NCI-H345 treated with DMSO at 0.1 percent for 48 hours (cell line): ENCODE measurements at regions not wholly inside any gene's neighbourhood (a gene's known extent, or its start where the extent isn't known, plus 50 kb on each side); places are given as distances from the start of the nearest gene placed in this dataset.
"Not testable (repeated sequence)": the region's sequence is repeated elsewhere in the genome, so short reads cannot be mapped to it uniquely, and the experiment has no call there.

ENCODE experiments used
- DNase-seq: peaks from one replicate; lab custom pipeline; 2025; ENCODE audit not compliant: unreplicated experiment; lab: John Stamatoyannopoulos, UW

DNA sequence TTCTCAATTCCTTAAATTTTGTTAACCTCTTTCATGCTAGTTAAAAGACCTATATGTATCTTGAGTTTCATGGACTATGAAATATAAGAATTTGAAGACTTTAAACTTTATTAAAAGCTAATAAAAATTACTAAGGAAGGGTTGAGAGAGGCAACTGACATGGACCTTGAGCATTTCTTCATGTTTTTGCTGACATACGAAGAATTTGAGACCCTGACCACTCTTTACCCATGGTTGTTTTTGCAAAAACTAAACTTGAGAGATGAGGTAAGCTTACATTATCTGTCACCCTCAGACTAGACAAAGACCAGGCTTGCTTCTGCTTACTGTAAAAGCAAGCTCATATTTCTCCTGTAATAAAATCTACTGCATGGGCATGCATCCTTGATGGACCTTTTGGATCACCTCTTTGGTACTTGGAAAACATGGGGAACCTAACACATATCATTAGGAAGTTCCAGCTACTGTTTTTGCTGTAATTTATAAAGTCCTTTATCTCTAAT, 338.2 kb upstream of the PABPC4L start:
- DNase-seq: no peak

DNA sequence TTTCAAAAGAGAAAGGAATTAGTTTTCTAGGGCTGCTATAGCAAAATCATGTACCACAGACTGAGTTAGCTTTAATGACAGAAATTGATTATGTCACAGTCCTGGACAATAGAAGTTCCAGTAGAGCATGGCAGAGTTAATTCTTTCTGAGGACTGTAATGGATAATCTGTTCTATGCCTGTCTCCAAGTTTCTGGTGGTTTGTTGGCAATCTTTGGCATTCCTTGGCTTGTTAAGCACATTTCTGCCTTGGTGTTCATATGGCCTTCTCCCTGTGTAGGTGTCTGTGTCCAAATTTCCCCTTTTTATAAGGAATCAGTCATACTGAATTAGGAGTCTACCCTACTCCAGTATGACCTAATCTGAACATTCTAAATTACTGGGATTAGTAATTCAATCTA, 336.1 kb upstream of the PABPC4L start:
- DNase-seq: no peak

DNA sequence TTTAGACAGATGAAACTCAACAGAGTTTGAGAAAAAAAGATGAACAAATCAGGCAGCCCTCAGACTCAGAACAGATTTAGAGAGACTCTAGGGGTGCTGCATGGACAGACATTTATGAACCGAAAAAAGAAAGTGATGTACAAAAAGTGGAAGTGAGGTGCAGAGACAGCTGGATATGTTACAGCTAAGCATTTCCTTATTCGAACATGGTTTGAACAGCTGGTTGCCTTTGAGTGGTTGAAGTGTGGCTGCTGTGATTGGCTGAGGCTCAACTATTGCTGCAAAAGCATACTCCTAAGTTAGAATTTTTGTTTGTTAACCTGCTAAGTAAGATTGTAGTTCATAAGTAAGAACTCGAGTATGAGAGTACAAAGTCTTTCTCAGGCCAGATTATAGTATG, 331.5 kb upstream of the PABPC4L start:
- DNase-seq: no peak

GRCh38 chr4:134531013-134531412, 329.4 kb upstream of the PABPC4L start:
- no peak for DNase-seq

- no peak for DNase-seq
Observed at GRCh38 chr4:134529629-134530028, 328.0 kb upstream of the PABPC4L start.

DNA sequence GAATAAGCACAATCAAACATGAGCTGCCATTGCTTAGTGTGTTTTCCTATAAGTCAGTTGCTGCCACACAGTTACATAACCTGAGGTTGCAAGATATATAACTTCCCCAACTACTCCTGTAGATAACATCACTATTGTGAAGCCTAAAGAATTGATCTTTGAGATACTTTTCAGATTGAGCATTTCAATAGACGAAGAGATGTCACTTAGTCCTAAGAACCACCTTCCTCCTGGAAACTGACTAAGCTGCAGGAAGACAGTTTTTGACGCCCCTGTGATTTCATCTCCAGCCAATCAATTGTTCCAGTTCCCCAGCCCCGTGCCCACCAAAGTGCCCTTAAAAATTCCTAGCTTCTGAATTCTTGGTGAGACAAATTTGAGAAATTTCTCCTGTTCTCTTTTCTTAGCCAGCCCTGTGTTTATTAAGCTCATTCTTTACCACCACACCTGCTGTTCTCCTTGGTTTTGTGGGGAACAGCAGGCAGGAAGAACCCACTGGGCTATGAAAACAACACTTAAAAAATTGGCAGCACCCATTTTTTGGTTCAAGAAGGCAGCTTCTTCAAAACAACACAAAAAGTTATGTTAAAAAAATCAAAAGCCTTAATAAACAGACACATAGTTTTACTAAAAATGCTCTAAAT, 317.1 kb upstream of the PABPC4L start:
- no peak for DNase-seq

GRCh38 chr4:134510544-134510943, 309.0 kb upstream of the PABPC4L start:
- DNase-seq: no peak

DNA sequence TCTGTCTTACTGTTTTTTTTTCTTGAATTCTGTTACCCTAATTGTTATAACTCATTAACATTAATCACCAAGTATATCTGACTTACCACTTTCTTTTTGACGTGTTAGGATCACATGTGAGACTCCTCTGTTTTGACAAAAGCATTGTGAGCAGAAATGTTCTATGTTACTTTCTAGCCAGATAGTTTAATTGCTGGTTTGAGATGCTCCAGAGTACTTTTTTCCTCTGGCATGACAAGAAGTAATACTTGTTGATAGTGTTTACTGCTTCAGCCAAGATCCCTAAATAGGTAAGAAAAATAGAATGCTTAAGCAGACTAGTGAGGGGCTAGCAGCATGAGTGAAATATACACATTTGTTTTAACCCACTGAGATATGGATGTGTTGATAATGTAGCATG, 303.9 kb upstream of the PABPC4L start:
- DNase-seq: no peak

DNA sequence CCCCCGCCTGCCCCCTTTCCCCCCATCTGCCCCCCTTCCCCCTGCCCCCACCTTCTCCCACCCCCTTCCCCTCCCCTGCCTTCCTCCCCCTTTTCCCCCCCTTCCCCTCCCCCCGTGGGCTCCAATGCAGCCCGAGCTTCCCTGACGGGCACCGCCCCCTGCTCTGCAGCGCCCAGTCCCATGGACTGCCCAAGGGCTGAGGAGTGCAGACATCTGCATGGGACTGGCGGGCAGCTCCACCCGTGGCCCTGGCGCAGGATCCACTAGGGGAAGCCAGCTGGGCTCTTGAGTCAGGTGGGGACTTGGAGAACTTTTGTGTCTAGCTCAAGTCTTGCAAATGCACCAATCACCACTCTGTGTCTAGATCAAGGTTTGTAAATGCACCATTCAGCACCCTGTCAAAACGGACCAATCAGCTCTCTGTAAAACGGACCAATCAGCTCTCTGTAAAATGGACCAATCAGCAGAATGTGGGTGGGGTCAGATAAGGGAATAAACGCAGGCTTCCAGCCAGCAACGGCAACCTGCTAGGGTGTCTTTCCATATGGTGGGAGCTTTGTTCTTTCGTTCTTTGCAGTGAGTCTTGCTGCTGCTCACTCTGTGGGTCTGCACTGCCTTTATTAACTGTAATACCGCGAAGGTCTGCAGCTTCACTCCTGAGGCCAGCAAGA, 300.5 kb upstream of the PABPC4L start:
- DNase-seq: no peak

- DNase-seq: not testable (repeated sequence)
Observed at GRCh38 chr4:134501488-134501887, 299.9 kb upstream of the PABPC4L start.

DNA sequence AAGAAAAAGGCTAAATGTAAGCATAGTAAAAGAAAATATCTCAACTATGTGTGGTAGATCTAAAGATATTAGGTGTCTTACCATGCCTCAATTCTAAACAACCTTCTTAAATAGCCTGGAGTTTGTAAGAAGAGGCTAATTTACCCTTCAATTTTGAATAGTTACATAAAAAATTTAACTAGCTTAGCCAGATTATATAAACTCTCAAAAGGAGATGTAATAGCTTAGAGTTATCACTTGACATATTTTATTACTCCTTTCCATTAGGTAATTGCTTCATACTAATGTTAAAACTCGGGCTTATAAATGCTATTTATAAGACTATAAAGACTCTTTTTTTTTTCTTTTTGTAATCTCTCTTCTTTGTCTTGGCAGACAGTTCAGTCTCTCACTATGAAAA, 297.5 kb upstream of the PABPC4L start:
- DNase-seq: no peak

DNA sequence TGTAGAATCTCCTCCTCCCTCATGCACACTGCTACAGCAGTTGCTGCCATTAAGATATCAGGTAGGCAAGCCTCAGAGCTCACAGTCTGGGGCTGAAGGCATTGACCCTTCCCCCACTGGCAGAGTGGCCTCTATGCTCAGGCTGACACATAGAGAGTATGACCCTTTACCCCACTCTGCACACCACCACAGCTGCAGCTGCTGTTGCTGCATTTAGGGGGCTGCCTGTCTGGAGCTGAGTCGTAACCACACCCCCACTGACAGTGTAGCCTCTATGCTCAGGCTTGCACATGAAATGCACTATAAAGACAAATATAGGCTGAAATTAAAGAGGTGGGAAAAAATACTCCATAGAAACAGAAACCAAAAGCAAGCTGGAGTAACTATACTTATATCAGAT, 289.3 kb upstream of the PABPC4L start:
- no peak for DNase-seq

DNA sequence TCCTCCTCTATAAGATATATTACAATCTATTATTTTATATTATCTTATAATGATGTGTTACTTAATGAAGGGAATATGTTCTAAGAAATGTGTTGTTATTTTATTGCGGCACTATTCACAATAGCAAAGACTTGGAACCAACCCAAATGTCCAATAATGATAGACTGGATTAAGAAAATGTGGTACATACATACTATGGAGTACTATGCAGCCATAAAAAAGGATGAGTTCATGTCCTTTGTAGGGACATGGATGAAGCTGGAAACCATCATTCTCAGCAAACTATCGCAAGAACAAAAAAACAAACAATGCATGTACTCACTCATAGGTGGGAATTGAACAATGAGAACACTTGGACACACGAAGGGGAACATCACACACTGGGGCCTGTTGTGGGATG, 281.9 kb upstream of the PABPC4L start:
- not testable (repeated sequence) for DNase-seq

DNA sequence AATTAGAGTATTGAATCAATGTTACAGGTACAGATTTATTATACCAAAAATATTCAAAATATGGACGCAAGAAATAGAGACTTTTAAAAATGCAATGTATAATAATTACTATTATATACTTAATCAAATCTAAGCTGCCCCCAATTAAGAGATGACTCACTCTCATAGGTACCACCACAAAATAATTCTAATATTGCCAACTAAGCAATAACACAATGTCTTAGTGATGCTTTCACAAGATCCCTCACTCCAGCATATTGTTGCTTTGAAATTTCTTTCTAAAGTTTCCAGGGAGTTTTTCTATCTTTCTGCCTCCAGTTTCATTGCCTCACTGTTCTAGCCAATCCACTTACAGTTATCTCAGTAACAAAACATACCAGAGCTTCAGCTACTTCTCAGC, 270.0 kb upstream of the PABPC4L start:
- no peak for DNase-seq

DNA sequence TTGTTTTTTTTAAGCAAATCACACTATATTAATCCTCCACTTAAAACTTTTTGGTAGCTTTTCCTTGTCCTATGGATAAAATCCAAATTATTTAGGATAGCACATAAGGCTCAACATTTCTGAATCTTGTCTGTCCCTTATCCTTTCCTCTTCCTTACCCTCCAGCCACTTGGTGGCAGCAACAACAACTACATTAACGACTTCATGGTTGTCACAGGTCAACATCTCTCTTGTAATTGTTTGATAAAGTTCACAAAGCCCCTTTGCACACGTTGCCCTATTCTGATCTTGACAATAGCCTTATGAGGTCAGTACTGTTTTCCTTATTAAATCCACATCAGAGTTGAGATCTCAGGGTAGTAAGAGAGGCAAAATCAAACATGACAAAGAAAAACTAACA, 269.0 kb upstream of the PABPC4L start:
- DNase-seq: no peak

DNA sequence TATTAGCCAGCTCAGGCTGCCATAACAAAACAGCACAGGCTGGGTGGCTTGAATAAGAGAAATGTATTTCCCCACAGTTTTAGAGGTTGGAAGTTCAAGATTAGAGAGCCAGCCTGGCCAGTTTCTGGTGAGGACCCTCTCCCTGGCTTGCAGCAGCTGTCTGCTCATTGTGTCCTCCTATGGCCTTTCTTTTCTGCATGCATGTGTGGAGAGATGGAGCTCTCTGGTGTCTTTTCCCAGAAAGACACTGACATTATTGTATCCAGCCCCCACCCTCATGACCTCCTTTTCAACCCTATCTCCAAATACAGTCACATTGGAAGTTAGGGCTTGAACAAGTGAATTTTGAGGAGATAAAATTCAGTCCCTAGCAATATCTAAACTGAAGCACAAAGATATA, 263.8 kb upstream of the PABPC4L start:
- DNase-seq: no peak

DNA sequence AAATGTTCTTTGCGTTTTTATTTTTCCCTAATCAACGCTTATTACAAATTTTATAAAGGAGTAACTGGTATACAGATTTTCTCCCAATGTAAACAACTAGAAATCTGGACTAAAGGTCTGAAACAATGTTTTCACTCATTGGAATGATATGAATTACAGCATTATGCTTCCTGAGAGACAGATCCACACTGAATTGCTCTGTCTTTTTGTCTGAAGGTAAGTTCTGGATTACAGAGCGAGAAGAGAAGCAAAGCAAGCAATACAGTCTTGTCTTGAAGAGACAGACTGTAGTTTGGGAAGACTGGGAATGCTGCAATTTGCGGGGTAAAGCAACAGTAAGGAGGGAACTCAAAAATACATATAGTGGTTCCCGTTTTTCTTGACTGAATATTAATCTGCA, 262.2 kb upstream of the PABPC4L start:
- DNase-seq: no peak

DNA sequence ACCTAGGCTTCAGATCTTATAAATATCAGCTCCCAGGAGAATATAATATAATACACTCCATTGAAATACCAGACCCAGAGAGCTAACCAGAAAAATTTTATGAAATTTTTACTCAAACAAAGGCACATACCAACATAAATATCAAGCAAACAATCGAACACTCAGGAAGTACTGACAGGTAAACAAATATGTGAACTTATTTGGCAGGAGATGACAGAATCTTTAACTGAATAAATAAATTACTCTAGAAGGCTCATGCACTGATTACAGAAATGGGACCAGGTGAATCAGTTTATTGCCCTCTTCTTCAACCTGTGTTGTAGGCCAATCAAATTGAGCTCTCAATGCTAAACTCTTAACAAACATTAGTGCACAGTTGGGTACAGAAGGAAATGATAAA, 225.2 kb upstream of the PABPC4L start:
- no peak for DNase-seq

DNA sequence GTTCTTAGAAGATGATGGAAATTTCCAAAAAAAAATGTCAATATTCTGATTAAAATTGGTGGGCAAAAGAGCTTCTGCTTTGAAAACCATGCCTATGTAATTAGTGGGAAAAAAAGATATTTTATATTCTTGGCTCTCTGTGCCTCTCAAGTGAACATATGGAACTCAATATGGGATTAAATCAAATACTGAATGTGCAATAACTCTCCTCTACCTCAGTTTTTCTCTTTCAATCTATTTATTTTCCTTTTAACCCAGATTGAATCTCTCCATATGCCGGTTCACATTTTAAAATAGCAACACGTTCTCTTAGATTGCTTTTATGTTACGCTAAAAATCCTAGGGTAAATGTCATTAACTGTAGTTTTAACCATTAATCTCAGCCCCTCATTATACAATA, 224.2 kb upstream of the PABPC4L start:
- no peak for DNase-seq

DNA sequence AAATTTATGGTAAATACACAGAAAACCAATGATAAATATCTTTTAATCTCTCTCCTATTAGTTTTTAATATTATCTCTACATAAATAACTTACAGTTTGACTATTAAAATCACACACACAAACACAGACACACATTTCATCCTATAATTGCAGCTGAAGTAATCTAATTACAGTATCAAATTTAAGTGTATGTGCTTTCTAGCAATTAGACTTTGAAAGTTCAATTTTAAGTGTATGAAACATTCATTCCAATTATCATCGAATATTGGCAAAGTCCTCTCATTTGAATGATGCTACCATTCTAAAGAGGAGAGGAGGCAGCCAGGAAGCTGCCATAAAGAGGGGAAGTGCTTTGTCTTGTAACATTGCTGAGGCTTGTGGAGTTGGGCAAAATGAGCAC, 221.2 kb upstream of the PABPC4L start:
- no peak for DNase-seq

DNA sequence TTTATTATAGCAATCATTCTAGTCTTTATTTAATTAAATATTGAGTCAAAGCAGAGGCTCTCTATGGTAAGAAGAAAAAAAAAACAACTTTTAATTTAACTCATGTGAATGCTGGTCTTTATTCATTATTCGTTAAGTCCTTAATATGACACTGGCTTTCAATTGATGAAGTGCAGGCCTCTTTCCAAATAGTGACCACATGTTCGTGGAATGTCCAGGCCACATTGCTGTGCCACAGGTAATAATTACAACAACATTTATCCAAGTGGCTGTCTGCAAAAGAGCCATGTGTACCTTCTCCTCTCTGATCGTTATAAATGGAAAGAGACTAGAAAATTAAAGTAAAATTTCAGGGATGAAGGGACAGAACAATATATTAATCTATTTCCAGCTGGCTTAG, 220.1 kb upstream of the PABPC4L start:
- no peak for DNase-seq

DNA sequence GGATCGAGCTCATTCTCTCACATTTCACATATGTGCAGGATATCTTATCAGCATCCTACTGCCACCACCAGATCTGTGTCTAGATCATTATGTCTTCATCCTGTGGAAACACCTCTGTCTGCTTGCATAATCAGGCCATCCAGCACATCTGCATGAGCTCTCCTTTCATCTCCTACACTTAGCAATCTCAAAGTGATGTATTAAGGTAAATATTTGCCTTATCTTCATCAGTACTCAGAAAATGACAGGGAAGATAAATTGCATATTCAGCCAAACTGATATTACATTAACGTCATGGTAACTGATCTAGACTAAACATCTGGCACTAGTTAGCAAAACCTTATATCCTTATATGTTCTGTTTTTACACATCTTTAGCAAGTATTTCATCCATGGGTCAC, 207.3 kb upstream of the PABPC4L start:
- DNase-seq: no peak

DNA sequence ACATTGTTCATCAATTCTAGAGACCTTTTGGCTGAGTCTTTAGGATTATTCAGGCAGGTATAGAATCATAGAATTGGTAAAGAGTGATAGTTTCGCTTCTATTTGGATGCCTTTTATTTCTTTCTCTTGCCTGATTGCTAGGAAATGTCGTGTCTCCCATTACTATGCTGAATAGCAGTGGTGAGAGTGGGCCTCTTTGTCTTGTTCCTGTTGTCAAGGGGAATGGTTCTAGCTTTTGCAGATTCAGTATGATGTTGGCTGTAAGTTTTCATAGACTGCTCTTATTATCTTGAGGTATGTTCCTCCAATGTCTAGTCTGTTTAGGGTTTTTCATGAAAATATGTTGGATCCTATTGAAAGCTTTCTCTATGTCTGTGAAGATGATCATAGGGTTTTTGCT, 200.2 kb upstream of the PABPC4L start:
- DNase-seq: no peak
